ENCODE measurements at regions not wholly inside any gene's neighbourhood (a gene's known extent, or its start where the extent isn't known, plus 50 kb on each side); places are given as distances from the start of the nearest gene placed in this dataset.

DNA sequence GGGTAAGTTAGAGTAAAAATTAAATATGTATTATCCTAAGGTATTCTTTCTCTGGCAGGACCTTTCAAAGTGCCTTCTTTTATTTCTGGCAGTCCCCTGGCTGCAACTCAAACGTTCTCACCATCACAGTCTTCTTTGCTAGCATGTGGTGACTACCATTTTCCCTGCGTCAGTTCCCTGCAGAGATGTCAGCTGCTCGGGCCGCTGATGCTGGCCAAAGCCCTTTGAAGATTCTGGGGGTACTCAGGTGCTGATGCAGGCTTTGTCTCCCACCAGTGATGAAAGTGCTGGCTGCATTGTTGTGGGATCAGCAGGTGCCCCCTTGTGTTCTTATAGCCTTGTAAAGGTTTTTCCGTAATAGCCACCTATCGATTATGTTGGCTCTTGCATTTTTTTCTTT lies 140.1 kb downstream of the BTBD3 start (continued):
- TF ChIP-seq RAD21 (IDR thresholded peaks at IDR 0.05 in 1 of 2, conservative IDR thresholded peaks at IDR 0.05 in 1 of 2; ENCODE audit: low read depth in 2 of 2, low read length in 2 of 2) (peak; percentile 40 to 44), CTBP2 (IDR thresholded peaks at IDR 0.05; ENCODE audit: borderline replicate concordance, insufficient read depth, insufficient read length, low read length) (peak; percentile 95), SIN3A (conservative IDR thresholded peaks at IDR 0.05 in 1 of 2, IDR thresholded peaks at IDR 0.05 in 1 of 2; ENCODE audit: low read depth in 1 of 2, low read length in 2 of 2) (peak in 1 of 2 experiments; percentile 76; a peak in 1 of 4 replicates), EP300 (IDR thresholded peaks at IDR 0.05; ENCODE audit: borderline replicate concordance in 1 of 2, low read depth in 2 of 2, low read length in 2 of 2) (peak in 1 of 2 experiments; percentile 14; a peak in 1 of 3 replicates), CEBPB (IDR thresholded peaks at IDR 0.05; ENCODE audit: low read depth, low read length) (peak; percentile 46), CHD7 (IDR thresholded peaks at IDR 0.05; ENCODE audit: insufficient replicate concordance, low read length) (no peak), TEAD4 (IDR thresholded peaks at IDR 0.05; ENCODE audit: low read depth, low read length) (no peak), ASH2L (IDR thresholded peaks at IDR 0.05; ENCODE audit: low read length) (no peak), TAF1 (IDR thresholded peaks at IDR 0.05; ENCODE audit: low read depth, low read length) (no peak)
- TF ChIP-seq, protein P1, sequence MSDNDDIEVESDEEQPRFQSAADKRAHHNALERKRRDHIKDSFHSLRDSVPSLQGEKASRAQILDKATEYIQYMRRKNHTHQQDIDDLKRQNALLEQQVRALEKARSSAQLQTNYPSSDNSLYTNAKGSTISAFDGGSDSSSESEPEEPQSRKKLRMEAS (IDR thresholded peaks at IDR 0.05): peak; percentile 44; the same call in 1 of the 2 replicates

Measured in H1 (cell line).